Loucy (cell line): ENCODE measurements at regions not wholly inside any gene's neighbourhood (a gene's known extent, or its start where the extent isn't known, plus 50 kb on each side); places are given as distances from the start of the nearest gene placed in this dataset.

ENCODE experiments used
- CTCF ChIP-seq: fragments of 200-600 bp; sonication (generic); conservative IDR thresholded peaks from 2 replicates; pipeline ENCODE4 v1.5.1; 2014; ENCODE audit warnings: mild to moderate bottlenecking, antibody characterized with exemption, low read length
- EZH2phosphoT487 ChIP-seq: fragments of 200-600 bp; IDR thresholded peaks from 2 replicates; pipeline ENCODE4 v1.6.1; 2018; ENCODE audit warnings: antibody characterized with exemption, mild to moderate bottlenecking, moderate library complexity, borderline replicate concordance

- TF ChIP-seq CTCF (no peak), EZH2phosphoT487 (no peak)
Observed at GRCh38 chr2:167450364-167450763, 562.1 kb downstream of the XIRP2 start.
